ENCODE measurements at regions not wholly inside any gene's neighbourhood (a gene's known extent, or its start where the extent isn't known, plus 50 kb on each side); places are given as distances from the start of the nearest gene placed in this dataset.

DNA sequence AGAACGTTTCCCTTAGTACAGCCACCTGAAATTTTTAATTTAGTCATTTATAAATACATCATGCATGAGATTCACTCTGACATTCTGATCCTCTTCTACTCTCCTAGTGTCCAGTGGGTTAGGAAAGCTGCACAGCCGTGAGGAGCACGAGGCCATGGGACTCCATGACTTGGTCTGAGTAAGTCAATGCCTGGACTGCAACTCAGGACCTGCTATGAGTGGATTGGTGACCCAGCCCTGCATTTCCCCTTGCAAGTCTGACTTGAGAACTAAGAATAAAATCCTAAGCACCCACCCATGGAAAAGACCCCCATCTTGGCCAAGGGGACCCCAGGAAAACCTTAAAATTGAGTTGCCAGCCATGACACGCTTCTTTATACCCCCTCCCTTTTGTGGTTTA, 237.6 kb upstream of the HDAC4 start:
- TF ChIP-seq POLR2A (IDR thresholded peaks at IDR 0.05), result no peak
- TF ChIP-seq, protein P1, sequence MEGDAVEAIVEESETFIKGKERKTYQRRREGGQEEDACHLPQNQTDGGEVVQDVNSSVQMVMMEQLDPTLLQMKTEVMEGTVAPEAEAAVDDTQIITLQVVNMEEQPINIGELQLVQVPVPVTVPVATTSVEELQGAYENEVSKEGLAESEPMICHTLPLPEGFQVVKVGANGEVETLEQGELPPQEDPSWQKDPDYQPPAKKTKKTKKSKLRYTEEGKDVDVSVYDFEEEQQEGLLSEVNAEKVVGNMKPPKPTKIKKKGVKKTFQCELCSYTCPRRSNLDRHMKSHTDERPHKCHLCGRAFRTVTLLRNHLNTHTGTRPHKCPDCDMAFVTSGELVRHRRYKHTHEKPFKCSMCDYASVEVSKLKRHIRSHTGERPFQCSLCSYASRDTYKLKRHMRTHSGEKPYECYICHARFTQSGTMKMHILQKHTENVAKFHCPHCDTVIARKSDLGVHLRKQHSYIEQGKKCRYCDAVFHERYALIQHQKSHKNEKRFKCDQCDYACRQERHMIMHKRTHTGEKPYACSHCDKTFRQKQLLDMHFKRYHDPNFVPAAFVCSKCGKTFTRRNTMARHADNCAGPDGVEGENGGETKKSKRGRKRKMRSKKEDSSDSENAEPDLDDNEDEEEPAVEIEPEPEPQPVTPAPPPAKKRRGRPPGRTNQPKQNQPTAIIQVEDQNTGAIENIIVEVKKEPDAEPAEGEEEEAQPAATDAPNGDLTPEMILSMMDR (IDR thresholded peaks at IDR 0.05), result no peak
